ENCODE measurements at regions not wholly inside any gene's neighbourhood (a gene's known extent, or its start where the extent isn't known, plus 50 kb on each side); places are given as distances from the start of the nearest gene placed in this dataset.

DNA sequence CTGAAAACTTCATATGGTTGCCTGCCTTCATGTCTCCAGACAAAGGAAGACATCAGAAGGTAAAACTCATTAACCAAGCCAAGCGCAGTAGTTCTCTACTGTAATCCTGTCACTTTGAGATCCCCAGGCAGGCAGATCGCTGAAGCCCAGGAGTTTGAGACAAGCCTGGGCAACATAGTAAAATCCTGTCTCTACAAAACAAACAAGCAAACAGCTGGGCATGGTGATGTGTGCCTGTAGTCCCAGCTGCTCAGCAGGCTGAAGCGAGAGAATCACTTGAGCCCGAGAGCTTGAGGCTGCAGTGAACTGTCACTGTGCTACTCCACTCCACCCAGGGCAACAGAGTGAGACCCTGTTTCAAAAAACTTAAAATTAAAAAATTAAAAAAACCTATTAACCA, 467.4 kb upstream of the SORCS1 start:
- Histone ChIP-seq H3K9ac (ENCODE audit: low read length) (no peak overlapping the region), H3K4me3 (replicated peaks in 1 of 2; ENCODE audit: low read depth in 1 of 2, low read length in 2 of 2) (no peak overlapping the region), H3K79me2 (ENCODE audit: insufficient read depth, low read length) (no peaks in the 10 kb centered on the region), H3K36me3 (ENCODE audit: control insufficient read depth in 1 of 2, insufficient read depth in 2 of 2, low read length in 2 of 2) (no peaks in the 10 kb centered on the region), H3K9me3 (ENCODE audit: control insufficient read depth in 1 of 2, insufficient read depth in 1 of 2, low read depth in 1 of 2, low read length in 2 of 2) (peaks cover 17 to 46% of the 10 kb centered on the region in 2 experiments; a peak in 3 of 4 replicates), H3K9me2 (ENCODE audit: insufficient read depth) (no peaks in the 10 kb centered on the region), H3K27ac (ENCODE audit: low read depth, low read length) (no peak overlapping the region), H4K20me1 (ENCODE audit: insufficient read depth) (no peaks in the 10 kb centered on the region), H3K4me1 (ENCODE audit: control insufficient read depth in 1 of 2, insufficient read depth in 2 of 2, low read length in 2 of 2) (no peaks in the 10 kb centered on the region), H3K4me2 (ENCODE audit: low read length) (no peak overlapping the region), H2AFZ (ENCODE audit: low read depth, low read length, poor library complexity, severe bottlenecking) (no peak overlapping the region), H3K27me3 (ENCODE audit: insufficient read depth, low read length) (no peaks in the 10 kb centered on the region)
- RAD21 ChIA-PET (ENCODE audit: low non-redundant PET in 1 of 2, low total read pairs in 2 of 2, uncharacterized antibody in 2 of 2, unreplicated experiment in 2 of 2): no interaction called here
- TF ChIP-seq TCF7L2 (IDR thresholded peaks at IDR 0.05; ENCODE audit: borderline replicate concordance, extremely low read depth, insufficient read depth, insufficient read length) (no peak), CBX3 (IDR thresholded peaks at IDR 0.05; ENCODE audit: low read depth) (no peak), CTCF (IDR thresholded peaks at IDR 0.05 in 2 of 3, conservative IDR thresholded peaks at IDR 0.05 in 1 of 3; ENCODE audit: borderline replicate concordance in 1 of 3, insufficient read depth in 1 of 3, low read depth in 2 of 3, low read length in 2 of 3) (no peak), EZH2 (IDR thresholded peaks at IDR 0.05) (no peak), SRF (IDR thresholded peaks at IDR 0.05; ENCODE audit: low read depth) (no peak), FOSL1 (IDR thresholded peaks at IDR 0.05; ENCODE audit: low read depth) (no peak), POLR2A (IDR thresholded peaks at IDR 0.05; ENCODE audit: borderline replicate concordance, extremely low read depth, insufficient read depth, insufficient read length) (no peak), MAX (IDR thresholded peaks at IDR 0.05) (no peak), POLR2AphosphoS5 (IDR thresholded peaks at IDR 0.05; ENCODE audit: low read depth, low read length) (no peak)
- TF ChIP-seq, protein P1, sequence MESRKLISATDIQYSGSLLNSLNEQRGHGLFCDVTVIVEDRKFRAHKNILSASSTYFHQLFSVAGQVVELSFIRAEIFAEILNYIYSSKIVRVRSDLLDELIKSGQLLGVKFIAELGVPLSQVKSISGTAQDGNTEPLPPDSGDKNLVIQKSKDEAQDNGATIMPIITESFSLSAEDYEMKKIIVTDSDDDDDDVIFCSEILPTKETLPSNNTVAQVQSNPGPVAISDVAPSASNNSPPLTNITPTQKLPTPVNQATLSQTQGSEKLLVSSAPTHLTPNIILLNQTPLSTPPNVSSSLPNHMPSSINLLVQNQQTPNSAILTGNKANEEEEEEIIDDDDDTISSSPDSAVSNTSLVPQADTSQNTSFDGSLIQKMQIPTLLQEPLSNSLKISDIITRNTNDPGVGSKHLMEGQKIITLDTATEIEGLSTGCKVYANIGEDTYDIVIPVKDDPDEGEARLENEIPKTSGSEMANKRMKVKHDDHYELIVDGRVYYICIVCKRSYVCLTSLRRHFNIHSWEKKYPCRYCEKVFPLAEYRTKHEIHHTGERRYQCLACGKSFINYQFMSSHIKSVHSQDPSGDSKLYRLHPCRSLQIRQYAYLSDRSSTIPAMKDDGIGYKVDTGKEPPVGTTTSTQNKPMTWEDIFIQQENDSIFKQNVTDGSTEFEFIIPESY (IDR thresholded peaks at IDR 0.05; ENCODE audit: extremely low read depth, insufficient replicate concordance, low read length): no peak
- intact Hi-C loops (cut with micrococcal nuclease): no loop called here
- POLR2A ChIA-PET: no interaction called here
- BruUV-seq (replicated peaks): no TSS peak
- DNase-seq (ENCODE audit: low read depth, low spot score) (no peak), ATAC-seq (no peak)
- CTCF ChIA-PET: no interaction called here

Data from HCT116 (cell line).